BJ (cell line): ENCODE measurements at regions not wholly inside any gene's neighbourhood (a gene's known extent, or its start where the extent isn't known, plus 50 kb on each side); places are given as distances from the start of the nearest gene placed in this dataset.
"Not testable (repeated sequence)": the region's sequence is repeated elsewhere in the genome, so short reads cannot be mapped to it uniquely, and the experiment has no call there.

ENCODE experiments used
- CTCF ChIA-PET: fragments of 350-600 bp; formaldehyde crosslinking; extraction: SDS; loops from one replicate; lab custom pipeline; 2021; ENCODE audit warnings: antibody characterized with exemption, inconsistent platforms; lab: Yijun Ruan, JAX
- POLR2A ChIA-PET: fragments of 300-600 bp; sonication (Branson Sonifier 250); formaldehyde crosslinking; extraction: SDS; loops from one replicate; lab custom pipeline; 2021; ENCODE audit warnings: antibody characterized with exemption; lab: Charles Lee
- DNase-seq: peaks from one replicate; pipeline ENCODE4 v3.0.0-alpha.2; 2011; ENCODE audit warnings: low read depth
- H3K27me3 ChIP-seq: 2 replicates; pipeline ENCODE4 v1.6.0; 2011; ENCODE audit warnings: low read length; ENCODE audit not compliant: control insufficient read depth, insufficient read depth
- H3K36me3 ChIP-seq: 2 replicates; pipeline ENCODE4 v1.5.1; 2011; ENCODE audit warnings: low read length; ENCODE audit not compliant: control insufficient read depth, insufficient read depth
- H3K4me3 ChIP-seq: 2 replicates; pipeline ENCODE4 v1.5.1; 2011; ENCODE audit warnings: low read depth, mild to moderate bottlenecking, control low read depth, low read length
- TF ChIP-seq, protein P1 (sequence below): IDR thresholded peaks from 2 replicates; pipeline ENCODE4 v1.5.1; 2011; ENCODE audit warnings: low read depth, mild to moderate bottlenecking, control low read depth, inconsistent platforms, low read length, moderate library complexity; ENCODE audit not compliant: insufficient read depth

DNA sequence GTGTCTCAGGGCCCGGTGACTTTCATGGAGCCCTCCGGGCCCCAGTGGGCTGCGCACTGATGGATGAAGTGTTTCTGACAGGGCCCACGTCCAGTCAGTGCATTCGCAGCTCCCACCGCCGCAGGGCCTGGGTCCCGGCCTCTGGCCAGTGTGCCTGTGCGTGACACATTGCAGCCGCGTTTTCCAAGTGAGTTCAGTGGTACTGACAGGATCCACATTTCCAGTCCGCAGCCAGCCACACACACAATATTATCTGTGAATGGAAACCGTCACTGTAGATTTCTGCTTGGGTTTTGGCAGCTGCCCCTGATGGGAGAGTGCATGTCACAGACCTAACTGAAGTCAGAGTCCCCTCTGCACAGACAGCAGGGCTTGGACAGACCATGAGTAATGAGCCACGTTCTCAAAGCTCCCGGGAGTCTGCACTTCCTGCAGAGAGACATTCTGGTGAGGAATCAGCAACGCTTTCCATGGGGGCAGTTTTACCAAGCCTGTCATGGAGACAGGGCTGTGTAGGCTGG is 171.4 kb downstream of the MYLK4 start:
- Histone ChIP-seq H3K27me3 (0 out of 2 replicates have a peak, but pooled peaks cover 2% of the 10 kb centered on the region), H3K36me3 (no peaks in the 10 kb centered on the region), H3K4me3 (no peak overlapping the region)
- ChIA-PET POLR2A (no interaction called here), CTCF (interaction anchor here (0.5 to 1.3 kb wide), 2 partner anchors 55 to 87 kb away, joined by 3 to 4 read pairs; no protein-coding TSS in a partner anchor)
- TF ChIP-seq, protein P1, sequence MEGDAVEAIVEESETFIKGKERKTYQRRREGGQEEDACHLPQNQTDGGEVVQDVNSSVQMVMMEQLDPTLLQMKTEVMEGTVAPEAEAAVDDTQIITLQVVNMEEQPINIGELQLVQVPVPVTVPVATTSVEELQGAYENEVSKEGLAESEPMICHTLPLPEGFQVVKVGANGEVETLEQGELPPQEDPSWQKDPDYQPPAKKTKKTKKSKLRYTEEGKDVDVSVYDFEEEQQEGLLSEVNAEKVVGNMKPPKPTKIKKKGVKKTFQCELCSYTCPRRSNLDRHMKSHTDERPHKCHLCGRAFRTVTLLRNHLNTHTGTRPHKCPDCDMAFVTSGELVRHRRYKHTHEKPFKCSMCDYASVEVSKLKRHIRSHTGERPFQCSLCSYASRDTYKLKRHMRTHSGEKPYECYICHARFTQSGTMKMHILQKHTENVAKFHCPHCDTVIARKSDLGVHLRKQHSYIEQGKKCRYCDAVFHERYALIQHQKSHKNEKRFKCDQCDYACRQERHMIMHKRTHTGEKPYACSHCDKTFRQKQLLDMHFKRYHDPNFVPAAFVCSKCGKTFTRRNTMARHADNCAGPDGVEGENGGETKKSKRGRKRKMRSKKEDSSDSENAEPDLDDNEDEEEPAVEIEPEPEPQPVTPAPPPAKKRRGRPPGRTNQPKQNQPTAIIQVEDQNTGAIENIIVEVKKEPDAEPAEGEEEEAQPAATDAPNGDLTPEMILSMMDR, result no peak
- no peak for DNase-seq

DNA sequence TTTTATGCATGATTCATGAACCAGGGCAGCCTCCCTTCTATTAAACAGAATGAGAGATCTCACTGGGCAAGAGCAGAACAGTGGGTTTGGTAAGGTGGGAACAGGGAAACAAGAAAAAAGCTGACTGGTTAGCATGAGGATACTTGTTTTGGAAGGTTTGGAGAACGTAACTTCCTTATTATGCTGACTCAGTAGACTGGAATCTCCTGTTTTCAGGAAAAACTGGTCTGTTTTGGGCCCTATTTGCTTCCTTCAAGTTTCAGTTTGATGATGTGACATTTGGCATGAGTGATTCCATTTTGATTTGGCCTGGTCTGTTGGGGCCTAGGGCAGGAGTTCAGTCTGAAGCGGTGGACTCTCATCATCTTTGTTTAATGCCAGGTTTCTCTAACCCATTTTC is 172.0 kb downstream of the MYLK4 start:
- POLR2A ChIA-PET, result no interaction called here
- TF ChIP-seq, protein P1, result no peak
- H3K27me3 ChIP-seq, result 0 out of 2 replicates have a peak, but pooled peaks cover 2% of the 10 kb centered on the region
- DNase-seq, result no peak
- H3K4me3 ChIP-seq, result no peak overlapping the region
- no peaks in the 10 kb centered on the region for H3K36me3 ChIP-seq
- CTCF ChIA-PET, result interaction anchor here (1.3 kb wide), 1 partner anchor 56 kb away, joined by 4 read pairs; no protein-coding TSS in a partner anchor

DNA sequence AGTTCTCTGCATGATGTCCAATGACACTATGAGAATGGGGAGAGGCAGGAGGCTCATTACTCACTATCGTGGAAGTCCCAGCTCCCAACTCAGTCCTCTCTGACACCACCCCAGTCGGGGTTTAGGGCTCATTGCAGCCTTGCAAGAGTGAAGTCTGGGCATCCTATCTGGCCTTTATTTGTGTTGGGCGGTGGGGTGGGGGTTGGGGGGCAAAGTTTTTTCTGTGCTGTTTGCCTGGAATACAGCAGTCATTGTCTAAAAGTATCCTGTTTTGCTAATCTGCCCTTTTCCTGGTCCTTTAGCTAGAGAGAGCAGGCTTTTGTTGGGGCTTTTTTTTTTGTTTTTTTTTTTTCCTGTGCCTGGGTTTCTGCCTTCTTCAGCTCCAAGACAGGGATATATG is 174.2 kb downstream of the MYLK4 start:
- POLR2A ChIA-PET, result no interaction called here
- CTCF ChIA-PET, result no interaction called here
- TF ChIP-seq, protein P1, result no peak

DNA sequence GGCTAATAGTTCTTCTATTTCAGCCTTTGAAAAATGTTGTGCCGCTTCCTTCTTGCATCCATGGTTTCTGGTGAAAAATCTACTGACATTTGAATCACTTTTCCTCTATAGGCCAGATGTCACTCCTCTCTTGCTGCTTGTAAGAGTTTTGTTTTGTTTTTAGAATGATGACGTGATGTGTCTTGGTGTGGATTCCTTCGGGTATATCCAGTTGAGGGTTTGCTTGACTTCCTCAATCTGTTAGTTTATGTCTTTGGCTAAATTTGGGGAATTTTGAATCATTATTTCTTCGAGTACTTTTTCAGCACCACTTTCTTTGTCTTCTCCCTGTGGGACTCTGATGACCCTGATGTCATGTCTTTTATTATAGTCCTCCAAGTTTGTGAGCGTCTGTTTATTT is 175.5 kb downstream of the MYLK4 start:
- TF ChIP-seq, protein P1, result no peak
- H3K36me3 ChIP-seq, result no peaks in the 10 kb centered on the region
- ChIA-PET CTCF (no interaction called here), POLR2A (no interaction called here)
- DNase-seq, result no peak
- no peaks in the 10 kb centered on the region for H3K27me3 ChIP-seq
- H3K4me3 ChIP-seq, result no peak overlapping the region

More for the DNA sequence above, 174.2 kb downstream of the MYLK4 start:
- no peaks in the 10 kb centered on the region for H3K27me3 ChIP-seq
- no peaks in the 10 kb centered on the region for H3K36me3 ChIP-seq
- no peak overlapping the region for H3K4me3 ChIP-seq
- no peak for DNase-seq

DNA sequence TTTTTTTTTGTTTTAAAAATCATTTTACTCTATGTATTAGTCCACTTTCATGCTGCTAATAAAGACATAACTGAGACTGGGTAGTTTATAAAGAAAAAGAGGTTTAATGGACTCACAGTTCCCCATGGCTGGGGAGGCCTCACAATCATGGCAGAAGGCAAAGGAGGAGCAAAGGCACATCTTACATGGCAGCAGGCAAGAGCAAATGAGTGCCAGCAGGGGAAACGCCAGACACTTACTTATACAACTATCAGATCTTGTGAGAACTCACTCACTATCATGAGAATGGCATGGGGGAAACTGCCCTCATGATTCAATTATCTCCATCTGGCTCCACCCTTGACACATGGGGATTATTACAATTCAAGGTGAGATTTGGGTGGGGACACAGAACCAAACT is 181.3 kb downstream of the MYLK4 start:
- CTCF ChIA-PET, H3K36me3 ChIP-seq, POLR2A ChIA-PET, DNase-seq, H3K4me3 ChIP-seq, H3K27me3 ChIP-seq: not testable (repeated sequence)

DNA sequence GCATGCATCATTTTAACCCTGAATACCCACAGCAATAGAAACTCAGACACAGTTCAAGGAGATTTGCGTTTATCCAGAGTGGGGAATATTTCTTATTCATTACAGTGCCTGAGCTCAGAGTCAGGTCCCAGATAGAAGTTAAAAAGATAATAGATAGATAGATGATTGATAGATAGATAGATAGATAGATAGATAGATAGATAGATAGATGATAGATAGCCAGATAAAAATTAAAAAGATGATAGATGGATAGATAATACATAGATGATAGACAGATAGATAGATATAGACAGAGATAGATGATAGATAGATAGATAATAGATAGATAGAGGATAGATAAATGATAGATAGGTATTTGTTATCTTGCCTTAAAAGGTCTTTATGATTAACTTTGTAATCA is 184.7 kb downstream of the MYLK4 start:
- CTCF ChIA-PET, result no interaction called here

More for the DNA sequence above, 184.7 kb downstream of the MYLK4 start:
- Histone ChIP-seq H3K27me3 (no peaks in the 10 kb centered on the region; the same call in 1 of the 2 replicates), H3K36me3 (no peaks in the 10 kb centered on the region), H3K4me3 (no peak overlapping the region)
- TF ChIP-seq, protein P1, result no peak
- POLR2A ChIA-PET, result no interaction called here
- no peak for DNase-seq
